ENCODE measurements at regions not wholly inside any gene's neighbourhood (a gene's known extent, or its start where the extent isn't known, plus 50 kb on each side); places are given as distances from the start of the nearest gene placed in this dataset.
"Not testable (repeated sequence)": the region's sequence is repeated elsewhere in the genome, so short reads cannot be mapped to it uniquely, and the experiment has no call there.

GRCh38 chr2:59810283-59810682 lies 743.2 kb downstream of the BCL11A start:
- H3K9me3 ChIP-seq (ENCODE audit: low read length); H3K9ac ChIP-seq (ENCODE audit: low read length); H3K4me1 ChIP-seq (ENCODE audit: insufficient read depth, low read length); H3K4me3 ChIP-seq (ENCODE audit: low read depth in 1 of 2, low read length in 2 of 2); H3K36me3 ChIP-seq (ENCODE audit: insufficient read depth, low read length); H3K27me3 ChIP-seq (ENCODE audit: control insufficient read depth in 1 of 2, insufficient read depth in 2 of 2, low read length in 2 of 2); H3K27ac ChIP-seq (ENCODE audit: low read depth, low read length): not testable (repeated sequence)

GRCh38 chr2:59806486-59806885 lies 747.0 kb downstream of the BCL11A start:
- H3K27me3 ChIP-seq (ENCODE audit: control insufficient read depth in 1 of 2, insufficient read depth in 2 of 2, low read length in 2 of 2) = no peaks in the 10 kb centered on the region
- H3K4me1 ChIP-seq (ENCODE audit: insufficient read depth, low read length) = no peaks in the 10 kb centered on the region
- H3K27ac ChIP-seq (ENCODE audit: low read depth, low read length) = no peak overlapping the region
- H3K9me3 ChIP-seq (ENCODE audit: low read length) = no peaks in the 10 kb centered on the region
- no peaks in the 10 kb centered on the region for H3K36me3 ChIP-seq (ENCODE audit: insufficient read depth, low read length)
- H3K4me3 ChIP-seq (ENCODE audit: low read depth in 1 of 2, low read length in 2 of 2) = no peak overlapping the region
- no peak overlapping the region for H3K9ac ChIP-seq (ENCODE audit: low read length)

DNA sequence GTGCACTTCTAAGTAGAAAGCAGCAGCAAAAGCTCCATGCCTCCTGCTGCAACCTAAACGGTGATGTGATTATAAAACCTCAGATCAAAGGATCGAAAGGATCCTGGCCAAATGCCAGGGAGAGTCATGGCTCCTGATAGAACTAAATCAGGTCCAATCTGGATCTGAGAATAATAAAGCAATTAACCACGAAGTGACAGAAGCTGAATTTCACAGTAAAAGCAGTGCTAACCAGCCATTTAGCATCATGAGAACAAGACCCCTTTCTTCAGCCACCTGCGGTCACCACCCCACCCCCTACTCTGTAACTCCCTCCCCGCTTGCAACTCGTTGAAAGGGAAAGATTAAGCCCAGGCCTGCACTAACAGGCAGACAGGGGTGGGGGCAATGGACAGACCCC lies 748.7 kb downstream of the BCL11A start:
- Histone ChIP-seq H3K4me1 (ENCODE audit: insufficient read depth, low read length) (no peaks in the 10 kb centered on the region), H3K27me3 (ENCODE audit: control insufficient read depth in 1 of 2, insufficient read depth in 2 of 2, low read length in 2 of 2) (no peaks in the 10 kb centered on the region), H3K4me3 (ENCODE audit: low read depth in 1 of 2, low read length in 2 of 2) (no peak overlapping the region), H3K36me3 (ENCODE audit: insufficient read depth, low read length) (no peaks in the 10 kb centered on the region), H3K27ac (ENCODE audit: low read depth, low read length) (no peak overlapping the region), H3K9me3 (ENCODE audit: low read length) (no peaks in the 10 kb centered on the region), H3K9ac (ENCODE audit: low read length) (no peak overlapping the region)

GRCh38 chr2:59803586-59803985 lies 749.9 kb downstream of the BCL11A start:
- no peak overlapping the region for H3K27ac ChIP-seq (ENCODE audit: low read depth, low read length)

DNA sequence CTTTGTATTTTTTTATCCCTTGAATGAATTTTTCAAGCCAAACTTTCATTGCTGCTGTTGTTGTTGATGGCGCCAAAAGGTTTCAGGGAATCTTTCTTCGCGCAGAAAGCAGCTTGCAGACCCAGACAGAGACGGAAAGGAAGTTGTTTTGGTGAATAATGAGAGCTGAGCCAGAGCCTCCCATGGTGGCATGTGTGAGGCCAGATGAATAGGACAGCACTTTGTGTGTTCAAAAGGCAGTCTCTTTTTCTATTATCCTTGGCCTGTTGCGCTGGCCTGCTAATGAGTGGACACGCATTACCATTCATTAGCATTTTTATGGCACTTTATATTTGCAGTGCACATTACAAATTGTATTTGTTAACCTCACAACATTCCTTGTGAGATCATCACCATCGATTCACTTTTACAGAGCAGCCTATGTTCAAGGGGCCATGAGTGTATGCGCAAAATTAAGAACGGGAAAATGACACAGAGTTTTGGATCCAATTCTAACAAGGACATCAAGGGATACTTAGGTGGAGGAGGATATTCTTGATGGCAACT lies 754.7 kb downstream of the BCL11A start:
- no peak overlapping the region for H3K4me3 ChIP-seq (ENCODE audit: low read depth in 1 of 2, low read length in 2 of 2)
- H3K9me3 ChIP-seq (ENCODE audit: low read length) = no peaks in the 10 kb centered on the region
- H3K4me1 ChIP-seq (ENCODE audit: insufficient read depth, low read length) = no peaks in the 10 kb centered on the region
- no peak overlapping the region for H3K27ac ChIP-seq (ENCODE audit: low read depth, low read length)
- no peaks in the 10 kb centered on the region for H3K36me3 ChIP-seq (ENCODE audit: insufficient read depth, low read length)
- H3K27me3 ChIP-seq (ENCODE audit: control insufficient read depth in 1 of 2, insufficient read depth in 2 of 2, low read length in 2 of 2) = no peaks in the 10 kb centered on the region
- no peak overlapping the region for H3K9ac ChIP-seq (ENCODE audit: low read length)

More at GRCh38 chr2:59803586-59803985, 749.9 kb downstream of the BCL11A start:
- Histone ChIP-seq H3K4me1 (ENCODE audit: insufficient read depth, low read length) (no peaks in the 10 kb centered on the region), H3K9me3 (ENCODE audit: low read length) (no peaks in the 10 kb centered on the region), H3K27me3 (ENCODE audit: control insufficient read depth in 1 of 2, insufficient read depth in 2 of 2, low read length in 2 of 2) (no peaks in the 10 kb centered on the region), H3K9ac (ENCODE audit: low read length) (no peak overlapping the region), H3K36me3 (ENCODE audit: insufficient read depth, low read length) (no peaks in the 10 kb centered on the region), H3K4me3 (ENCODE audit: low read depth in 1 of 2, low read length in 2 of 2) (no peak overlapping the region)

DNA sequence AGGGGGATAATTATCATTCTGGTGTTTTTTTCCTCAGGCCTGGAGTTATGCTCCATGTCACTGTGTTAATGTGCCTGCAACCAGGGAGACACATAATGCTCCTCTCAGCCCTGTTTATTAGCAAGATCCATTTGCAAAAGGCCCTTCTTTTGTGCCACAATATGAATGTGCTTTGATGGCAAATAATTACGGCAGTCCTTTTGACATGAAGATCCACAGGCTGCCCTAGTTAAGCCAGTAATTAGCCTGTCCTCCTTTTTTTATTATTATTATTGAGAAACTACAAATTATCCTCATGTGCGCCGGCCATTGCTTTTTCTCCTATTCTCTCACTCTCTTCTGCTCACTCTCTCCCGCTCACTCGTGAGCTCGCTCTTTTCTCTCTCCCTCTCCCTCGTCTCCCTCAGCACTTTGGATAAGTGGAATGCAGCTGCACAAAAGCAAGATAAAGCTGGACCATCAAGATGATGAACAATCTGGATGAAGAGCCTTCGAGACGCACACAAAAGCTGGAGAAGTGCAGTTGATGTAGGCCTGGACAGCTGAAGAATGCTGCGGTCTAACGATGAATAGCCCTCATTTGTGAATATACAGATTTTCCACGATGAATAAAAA lies 762.3 kb downstream of the BCL11A start:
- Histone ChIP-seq H3K9me3 (ENCODE audit: low read length) (no peaks in the 10 kb centered on the region), H3K4me3 (ENCODE audit: low read depth in 1 of 2, low read length in 2 of 2) (no peak overlapping the region), H3K36me3 (ENCODE audit: insufficient read depth, low read length) (no peaks in the 10 kb centered on the region), H3K27me3 (ENCODE audit: control insufficient read depth in 1 of 2, insufficient read depth in 2 of 2, low read length in 2 of 2) (no peaks in the 10 kb centered on the region), H3K4me1 (ENCODE audit: insufficient read depth, low read length) (no peaks in the 10 kb centered on the region), H3K9ac (ENCODE audit: low read length) (no peak overlapping the region), H3K27ac (ENCODE audit: low read depth, low read length) (no peak overlapping the region)

DNA sequence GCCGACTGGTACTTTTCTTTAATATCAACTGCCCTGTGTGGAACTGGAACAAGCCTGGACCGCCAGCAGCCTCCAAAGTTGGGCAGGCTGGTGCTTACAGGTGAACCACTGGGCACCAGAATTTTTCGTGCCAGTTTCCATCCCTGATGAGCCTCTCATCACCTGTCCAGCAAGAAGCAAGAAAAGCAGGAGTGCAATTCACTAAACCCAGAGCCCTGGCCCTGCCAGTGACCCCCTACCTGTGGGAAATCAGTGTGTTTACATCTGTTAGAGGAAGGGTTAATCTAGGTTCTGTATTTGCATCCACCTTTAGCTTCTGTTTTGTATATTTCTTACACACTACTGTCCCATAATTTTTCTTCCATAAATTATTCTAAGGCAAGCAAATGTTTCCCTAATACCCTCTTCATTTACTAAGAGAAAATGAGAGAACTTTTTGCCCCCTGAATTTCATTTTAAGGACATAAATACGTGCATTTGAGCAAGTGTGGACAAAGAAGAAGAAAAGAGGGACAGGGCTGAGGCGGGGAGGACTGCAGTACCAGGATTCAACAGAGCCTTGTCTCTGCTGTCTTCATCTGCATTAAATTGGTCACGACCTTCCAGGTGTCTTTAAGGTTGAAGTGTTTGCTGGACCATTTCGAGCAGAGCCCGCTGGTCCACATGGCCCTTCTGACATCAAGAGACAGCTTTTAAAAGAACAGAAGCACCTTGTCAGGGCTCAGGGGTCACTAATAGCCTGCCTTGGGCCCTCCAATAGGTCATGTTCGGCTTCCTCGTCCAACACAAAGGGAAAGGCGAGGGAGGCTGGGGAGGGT lies 763.1 kb downstream of the BCL11A start:
- H3K4me3 ChIP-seq (ENCODE audit: low read depth in 1 of 2, low read length in 2 of 2) = no peak overlapping the region
- H3K9ac ChIP-seq (ENCODE audit: low read length) = no peak overlapping the region
- no peaks in the 10 kb centered on the region for H3K9me3 ChIP-seq (ENCODE audit: low read length)
- H3K4me1 ChIP-seq (ENCODE audit: insufficient read depth, low read length) = no peaks in the 10 kb centered on the region
- H3K27me3 ChIP-seq (ENCODE audit: control insufficient read depth in 1 of 2, insufficient read depth in 2 of 2, low read length in 2 of 2) = no peaks in the 10 kb centered on the region
- no peaks in the 10 kb centered on the region for H3K36me3 ChIP-seq (ENCODE audit: insufficient read depth, low read length)
- H3K27ac ChIP-seq (ENCODE audit: low read depth, low read length) = no peak overlapping the region

- H3K4me3 ChIP-seq (ENCODE audit: low read depth in 1 of 2, low read length in 2 of 2) = no peak overlapping the region
- H3K4me1 ChIP-seq (ENCODE audit: insufficient read depth, low read length) = no peaks in the 10 kb centered on the region
Measured at GRCh38 chr2:59789523-59789922, 763.9 kb downstream of the BCL11A start.

DNA sequence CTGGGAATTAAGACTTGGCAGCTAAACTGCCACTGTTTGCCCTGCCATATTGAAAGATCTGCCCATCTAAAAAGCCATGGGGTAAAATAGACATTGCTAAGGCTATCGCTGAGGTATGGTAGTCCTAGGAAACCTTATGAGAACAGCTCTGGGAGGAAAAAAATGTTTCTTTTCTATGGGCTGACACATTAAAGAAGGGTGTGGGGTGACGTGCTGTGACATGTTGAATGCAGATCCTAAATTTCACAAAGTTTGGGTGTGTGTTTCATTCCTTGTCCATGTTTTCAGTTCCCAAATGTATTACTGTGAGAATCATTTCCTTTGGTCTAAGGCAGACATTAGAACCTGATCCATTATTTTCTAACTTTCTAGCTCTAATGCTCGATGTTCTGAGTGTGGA lies 766.4 kb downstream of the BCL11A start:
- Histone ChIP-seq H3K9me3 (ENCODE audit: low read length) (no peaks in the 10 kb centered on the region), H3K4me3 (ENCODE audit: low read depth in 1 of 2, low read length in 2 of 2) (no peak overlapping the region), H3K27me3 (ENCODE audit: control insufficient read depth in 1 of 2, insufficient read depth in 2 of 2, low read length in 2 of 2) (no peaks in the 10 kb centered on the region), H3K36me3 (ENCODE audit: insufficient read depth, low read length) (no peaks in the 10 kb centered on the region), H3K4me1 (ENCODE audit: insufficient read depth, low read length) (no peaks in the 10 kb centered on the region), H3K27ac (ENCODE audit: low read depth, low read length) (no peak overlapping the region), H3K9ac (ENCODE audit: low read length) (no peak overlapping the region)

More at GRCh38 chr2:59789523-59789922, 763.9 kb downstream of the BCL11A start:
- H3K9ac ChIP-seq (ENCODE audit: low read length) = no peak overlapping the region
- no peak overlapping the region for H3K27ac ChIP-seq (ENCODE audit: low read depth, low read length)
- no peaks in the 10 kb centered on the region for H3K27me3 ChIP-seq (ENCODE audit: control insufficient read depth in 1 of 2, insufficient read depth in 2 of 2, low read length in 2 of 2)
- H3K9me3 ChIP-seq (ENCODE audit: low read length) = no peaks in the 10 kb centered on the region
- H3K36me3 ChIP-seq (ENCODE audit: insufficient read depth, low read length) = no peaks in the 10 kb centered on the region

- Histone ChIP-seq H3K27ac (ENCODE audit: low read depth, low read length) (no peak overlapping the region), H3K4me1 (ENCODE audit: insufficient read depth, low read length) (no peaks in the 10 kb centered on the region), H3K27me3 (ENCODE audit: control insufficient read depth in 1 of 2, insufficient read depth in 2 of 2, low read length in 2 of 2) (no peaks in the 10 kb centered on the region), H3K36me3 (ENCODE audit: insufficient read depth, low read length) (no peaks in the 10 kb centered on the region), H3K4me3 (ENCODE audit: low read depth in 1 of 2, low read length in 2 of 2) (no peak overlapping the region), H3K9me3 (ENCODE audit: low read length) (no peaks in the 10 kb centered on the region), H3K9ac (ENCODE audit: low read length) (no peak overlapping the region)
Measured at GRCh38 chr2:59786684-59787083, 766.8 kb downstream of the BCL11A start.

DNA sequence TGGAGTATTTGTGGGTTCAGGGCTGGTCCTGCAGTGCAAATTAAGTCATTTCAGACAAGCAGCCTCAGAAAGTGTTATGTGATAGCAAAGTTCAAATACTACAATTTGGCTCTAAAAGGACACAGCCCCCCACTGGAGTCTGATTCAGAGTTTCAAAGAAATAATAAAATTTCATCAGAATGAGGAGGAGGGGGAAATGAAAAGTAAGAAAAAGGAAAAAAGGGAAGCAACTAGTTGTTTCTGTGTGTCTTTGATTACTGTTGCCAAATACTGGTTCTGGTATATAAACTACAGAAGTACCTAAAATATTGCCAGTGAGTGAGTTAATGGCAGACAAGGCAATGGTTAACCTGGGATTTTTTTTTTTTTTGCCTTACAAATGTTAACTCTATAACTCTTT lies 773.9 kb downstream of the BCL11A start:
- Histone ChIP-seq H3K4me3 (ENCODE audit: low read depth in 1 of 2, low read length in 2 of 2) (no peak overlapping the region), H3K9ac (ENCODE audit: low read length) (no peak overlapping the region), H3K9me3 (ENCODE audit: low read length) (no peaks in the 10 kb centered on the region), H3K27ac (ENCODE audit: low read depth, low read length) (no peak overlapping the region), H3K4me1 (ENCODE audit: insufficient read depth, low read length) (no peaks in the 10 kb centered on the region), H3K36me3 (ENCODE audit: insufficient read depth, low read length) (no peaks in the 10 kb centered on the region), H3K27me3 (ENCODE audit: control insufficient read depth in 1 of 2, insufficient read depth in 2 of 2, low read length in 2 of 2) (no peaks in the 10 kb centered on the region)

Data from muscle layer of colon (tissue), 2 donors.